ENCODE measurements at regions not wholly inside any gene's neighbourhood (a gene's known extent, or its start where the extent isn't known, plus 50 kb on each side); places are given as distances from the start of the nearest gene placed in this dataset.
A peak's percentile ranks its signal among the peaks of the same experiment; 100 is the strongest.
"Not testable (repeated sequence)": the region's sequence is repeated elsewhere in the genome, so short reads cannot be mapped to it uniquely, and the experiment has no call there.

DNA sequence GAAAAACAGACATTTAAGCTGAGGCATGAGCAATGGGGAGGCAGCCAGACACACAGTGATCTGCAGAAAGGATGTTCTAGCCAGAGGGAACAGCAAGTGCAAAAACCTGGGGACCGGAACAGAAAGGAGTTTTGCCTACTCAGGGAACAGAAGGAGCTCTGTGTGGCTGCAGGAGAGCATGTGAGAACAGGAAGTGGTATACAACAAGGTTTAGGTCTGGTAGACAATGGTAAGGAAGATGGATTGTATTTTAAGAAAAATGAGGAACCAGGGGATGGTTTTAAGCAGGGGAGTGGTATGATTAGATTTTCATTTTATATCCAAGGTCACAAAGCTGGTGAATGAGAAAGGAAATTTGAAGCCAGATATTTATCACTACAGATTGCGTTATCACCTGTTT is 157.5 kb downstream of the UNC5CL start:
- no peak for DNase-seq

DNA sequence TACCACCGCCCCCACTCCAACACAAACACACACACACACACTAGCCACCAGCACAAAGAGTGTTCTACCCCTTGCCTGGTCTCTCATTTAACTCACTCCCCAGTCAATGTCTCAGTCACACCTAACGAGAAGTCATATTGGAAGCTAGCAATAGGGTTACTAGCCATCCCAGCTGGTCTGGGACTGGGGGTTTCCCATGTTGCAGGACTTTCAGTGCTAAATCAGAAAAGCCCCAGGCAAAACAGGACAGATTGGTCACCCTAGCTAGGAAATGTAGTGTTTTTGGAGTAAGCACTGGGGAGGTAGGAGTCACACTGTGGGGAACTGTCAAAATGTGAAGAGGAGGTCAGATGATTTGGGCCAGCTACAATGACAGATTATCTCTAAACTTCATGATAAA is 158.1 kb downstream of the UNC5CL start:
- peak; percentile 13 for DNase-seq

DNA sequence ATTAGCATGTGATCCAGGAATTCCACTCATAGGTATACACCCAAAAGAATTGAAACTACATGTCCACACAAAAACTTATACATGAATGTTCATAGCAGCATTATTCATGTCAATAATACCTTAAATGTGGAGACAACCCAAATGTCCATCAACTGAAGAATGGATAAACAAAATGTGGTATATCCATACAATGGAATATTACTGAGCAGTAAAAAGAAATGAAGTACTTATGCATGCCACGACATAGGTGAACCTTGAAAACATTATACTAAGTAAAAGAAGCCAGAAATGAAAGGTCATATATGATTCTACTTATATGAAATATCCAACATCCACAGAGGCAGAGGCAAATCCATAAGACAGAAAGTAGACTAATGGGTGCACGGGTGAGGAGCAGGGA is 159.9 kb downstream of the UNC5CL start:
- no peak for DNase-seq

DNA sequence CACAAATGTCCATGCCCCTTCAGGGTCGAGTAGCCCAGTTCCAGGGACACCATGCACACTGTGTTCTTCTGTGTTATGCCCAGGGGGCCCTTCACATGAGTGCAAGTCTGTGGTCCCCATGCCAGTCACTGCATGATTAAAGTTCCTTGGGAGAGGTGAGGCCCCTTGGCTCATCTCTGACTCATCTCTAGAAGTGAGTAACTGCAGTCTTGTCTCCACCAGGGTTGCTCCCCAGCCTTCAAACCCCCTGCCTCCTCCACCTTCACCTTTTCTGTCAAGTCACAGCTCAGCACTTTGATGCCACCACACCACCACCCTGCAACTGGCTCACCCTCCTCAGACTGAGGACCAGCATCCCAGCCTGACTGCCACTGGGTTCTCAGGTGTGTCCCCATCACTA is 161.7 kb downstream of the UNC5CL start:
- no peak for DNase-seq

DNA sequence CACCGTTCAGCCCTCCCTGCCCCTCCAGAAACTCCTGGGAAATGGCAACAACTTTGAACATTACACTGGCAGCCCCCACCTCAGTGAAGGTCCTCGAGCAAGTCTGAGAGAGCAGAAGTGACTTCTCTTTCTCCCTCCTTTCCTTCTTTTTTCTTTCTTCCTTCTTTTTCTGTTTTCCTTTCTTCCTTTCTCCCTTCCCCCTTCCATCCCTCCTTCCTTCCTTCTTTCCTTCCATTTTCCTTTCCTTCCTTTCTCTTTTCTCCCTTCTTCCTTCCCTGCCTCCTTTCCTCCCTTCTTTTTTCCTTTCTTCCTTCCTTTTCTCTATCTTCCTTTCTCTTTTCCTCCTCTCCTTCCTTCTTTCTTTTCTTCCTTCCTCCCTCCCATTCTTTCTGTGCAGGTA is 162.7 kb downstream of the UNC5CL start:
- no peak for DNase-seq

DNA sequence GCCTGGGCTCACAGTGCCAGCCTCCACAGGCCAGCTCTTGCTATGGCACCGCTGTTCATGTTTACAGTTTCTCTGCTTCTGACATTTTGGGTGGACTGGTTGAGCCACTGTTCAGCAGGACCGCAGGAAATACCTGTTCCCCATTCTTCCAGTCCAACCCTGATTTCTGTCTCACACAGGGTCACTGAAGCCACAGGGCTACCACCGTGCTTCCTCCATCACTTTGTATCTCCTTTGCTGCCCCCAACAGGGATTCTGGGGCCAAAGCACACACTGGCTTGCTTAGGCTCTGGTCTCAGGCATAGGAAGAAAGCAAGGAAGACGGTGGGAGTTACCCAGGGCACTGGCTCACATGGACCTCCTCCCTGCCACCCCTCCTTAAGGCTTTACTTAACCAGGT is 164.5 kb downstream of the UNC5CL start:
- DNase-seq: no peak

DNA sequence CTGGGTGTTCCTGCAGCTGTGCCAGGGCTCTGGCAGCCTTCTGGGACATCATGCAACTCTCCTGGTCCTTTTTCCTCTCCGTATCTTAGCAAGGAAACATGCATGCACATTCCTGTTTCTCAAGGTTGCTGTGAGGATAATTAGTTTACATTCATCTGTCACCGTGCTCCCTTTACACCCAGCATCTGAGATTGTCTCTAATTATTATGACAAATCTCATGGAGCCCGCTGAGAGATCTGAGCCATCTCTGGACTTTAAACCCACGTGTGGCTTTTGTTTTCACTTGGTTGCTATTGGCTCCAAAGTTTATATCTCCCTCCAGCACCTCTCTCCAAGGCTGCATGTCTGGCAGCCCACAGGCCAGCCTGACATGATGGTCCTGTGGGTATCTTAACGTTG is 167.6 kb downstream of the UNC5CL start:
- DNase-seq: no peak

DNA sequence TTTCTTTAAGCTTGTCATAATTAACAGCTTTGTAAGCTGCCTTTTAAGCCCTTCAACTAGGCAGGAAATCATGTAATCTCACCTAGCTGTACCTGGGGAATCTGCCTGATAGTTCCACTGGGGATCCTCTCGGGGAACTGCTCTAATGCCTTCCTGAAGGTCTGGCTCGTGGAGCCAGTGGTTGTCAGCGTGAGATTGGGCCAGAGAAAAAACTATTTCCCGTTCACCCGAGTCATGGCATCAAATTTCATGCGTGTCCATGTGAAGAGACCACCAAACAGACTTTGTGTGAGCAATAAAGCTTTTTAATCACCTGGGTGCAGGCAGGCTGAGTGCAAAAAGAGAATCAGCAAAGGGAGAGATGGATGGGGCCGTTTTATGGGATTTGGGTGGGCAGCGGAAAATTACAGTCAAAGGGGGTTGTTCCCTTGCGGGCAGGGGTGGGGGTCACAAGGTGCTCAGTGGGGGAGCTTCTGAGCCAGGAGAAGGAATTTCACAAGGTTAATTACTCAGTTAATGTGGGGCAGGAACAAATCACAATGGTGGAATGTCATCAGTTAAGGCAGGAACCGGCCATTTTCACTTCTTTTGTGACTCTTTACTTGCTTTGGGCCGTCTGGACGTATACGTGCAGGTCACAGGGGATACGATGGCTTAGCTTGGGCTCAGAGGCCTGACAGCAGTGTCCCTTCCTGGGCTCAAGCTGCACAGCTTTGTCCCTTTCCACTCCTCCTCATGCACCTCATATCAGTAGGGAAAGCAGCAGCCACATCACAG is 170.7 kb downstream of the UNC5CL start:
- not testable (repeated sequence) for DNase-seq

DNA sequence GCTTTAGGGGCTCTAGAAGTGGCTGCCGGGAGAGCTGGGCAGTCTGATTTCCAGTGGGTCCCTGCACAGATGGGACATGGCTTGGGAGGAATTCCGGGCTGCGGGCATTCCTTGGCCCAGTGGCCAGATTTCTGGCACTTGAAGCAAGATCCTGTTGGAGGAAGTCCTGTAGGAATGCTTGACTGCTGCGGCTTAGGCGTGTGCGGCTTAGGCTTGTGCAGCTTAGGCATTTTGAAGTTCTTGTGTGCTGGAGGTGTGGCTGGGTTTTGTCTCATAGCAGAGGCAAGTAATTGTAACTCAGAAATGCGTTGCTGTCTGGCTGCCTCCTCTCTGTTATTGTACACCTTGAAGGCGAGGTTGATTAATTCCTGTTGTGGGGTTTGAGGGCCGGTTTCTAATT is 171.5 kb downstream of the UNC5CL start:
- not testable (repeated sequence) for DNase-seq

DNA sequence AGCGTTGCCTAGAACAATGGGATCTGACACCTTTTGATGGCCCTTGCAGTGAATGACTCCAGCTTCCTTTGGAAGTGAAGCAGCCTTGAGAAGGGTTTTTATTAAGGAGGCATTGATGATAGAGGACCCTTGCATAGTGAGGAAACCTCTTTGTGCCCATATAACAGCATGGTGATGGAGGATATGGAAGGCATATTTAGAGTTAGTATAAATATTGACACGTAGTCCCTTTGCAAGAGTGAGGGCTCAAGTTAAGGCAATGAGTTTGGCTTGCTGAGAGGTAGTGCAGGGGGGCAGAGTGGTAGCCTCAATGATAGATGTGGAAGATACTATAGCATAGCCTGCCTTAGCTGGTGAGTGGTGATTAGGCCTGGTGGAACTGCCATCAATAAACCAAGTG is 173.8 kb downstream of the UNC5CL start:
- not testable (repeated sequence) for DNase-seq

DNA sequence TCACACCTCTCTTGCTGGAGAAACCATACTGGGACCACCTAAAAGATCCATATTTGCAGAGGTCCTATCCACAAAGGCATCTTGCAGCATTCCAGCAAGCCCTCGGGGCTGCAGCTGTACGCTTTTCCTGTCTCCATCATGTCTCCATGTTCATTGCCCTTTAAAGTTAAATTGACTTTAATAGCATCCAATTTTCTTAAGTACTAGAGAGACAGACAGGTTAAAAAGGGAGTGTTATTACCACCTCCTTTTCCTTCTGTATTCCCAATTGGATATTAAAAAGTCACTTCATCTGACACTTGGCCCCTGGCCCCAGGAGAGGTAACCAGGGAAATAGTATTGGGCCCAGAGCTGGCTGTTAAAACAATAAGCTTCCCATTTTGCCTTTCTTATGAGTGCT is 178.6 kb downstream of the UNC5CL start:
- DNase-seq: no peak

DNA sequence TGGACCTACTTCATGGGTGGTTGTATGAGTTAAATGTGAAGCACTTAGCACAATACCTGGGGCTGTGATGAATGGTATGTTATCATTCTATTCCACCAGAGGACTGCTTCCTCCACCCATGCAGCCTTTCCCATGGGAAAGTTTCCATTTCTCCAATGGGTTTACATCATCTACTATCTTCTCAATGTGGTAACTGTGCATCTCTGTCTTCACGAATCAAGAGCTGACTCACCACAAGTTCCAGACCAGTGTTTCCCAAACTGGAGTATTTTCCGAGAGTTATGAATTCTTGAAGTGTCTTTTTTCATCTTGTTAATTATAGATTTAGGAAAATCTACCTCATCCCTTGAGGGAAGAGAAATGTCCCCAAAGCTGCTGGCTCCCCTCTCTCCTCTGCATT is 182.8 kb downstream of the UNC5CL start:
- DNase-seq: no peak

DNA sequence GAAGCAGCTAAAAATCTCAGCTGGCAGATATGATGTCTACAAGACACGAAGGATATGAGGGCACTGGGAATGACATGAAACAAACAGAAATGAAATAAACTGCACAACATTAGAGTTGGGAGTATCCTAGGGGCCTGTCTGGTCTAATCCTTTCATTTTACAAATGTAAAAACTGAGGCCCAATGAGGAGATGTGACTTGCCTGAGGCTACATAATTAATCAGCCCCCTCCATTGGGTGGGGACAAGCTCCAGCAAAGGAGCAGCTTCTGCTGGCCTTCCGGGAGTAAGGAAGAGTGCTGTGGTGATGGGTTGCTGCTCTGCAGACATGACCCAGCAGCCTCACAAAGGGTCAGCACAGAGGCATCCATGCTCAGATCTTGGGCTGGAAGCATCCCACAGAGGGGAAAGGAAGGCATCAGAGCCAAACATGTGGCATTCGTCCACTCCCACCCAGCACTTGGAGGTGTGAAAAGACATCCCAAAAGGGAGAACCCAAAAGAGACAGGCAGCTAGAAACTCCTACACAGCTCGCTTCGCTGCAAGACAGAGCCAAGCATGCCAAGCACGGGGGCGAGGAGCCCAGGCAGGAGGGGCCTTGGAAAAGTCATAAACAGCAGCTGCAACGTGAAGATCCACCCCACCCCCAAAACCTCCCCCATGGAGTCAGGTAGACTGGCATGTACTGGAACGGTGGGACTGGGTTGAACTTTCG is 183.7 kb downstream of the UNC5CL start:
- no peak for DNase-seq

DNA sequence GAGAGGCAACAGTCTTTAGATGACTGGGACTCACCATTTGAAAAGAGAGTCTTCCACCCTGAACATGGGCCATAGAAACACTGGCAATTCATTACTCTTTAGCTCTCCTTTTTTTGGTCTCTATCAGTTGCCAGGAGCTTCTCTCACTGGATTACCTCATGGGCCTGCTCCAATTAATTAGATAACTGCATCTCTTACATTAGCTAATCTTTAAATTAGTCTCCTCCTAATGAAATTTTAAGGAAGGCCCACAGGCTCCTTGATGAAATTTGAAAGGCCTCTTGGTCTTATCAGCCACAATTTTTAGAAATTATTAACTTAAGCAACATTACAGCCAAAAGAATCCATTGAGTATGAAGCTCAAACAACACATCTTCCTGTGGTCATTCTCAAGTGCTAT is 184.4 kb downstream of the UNC5CL start:
- no peak for DNase-seq

DNA sequence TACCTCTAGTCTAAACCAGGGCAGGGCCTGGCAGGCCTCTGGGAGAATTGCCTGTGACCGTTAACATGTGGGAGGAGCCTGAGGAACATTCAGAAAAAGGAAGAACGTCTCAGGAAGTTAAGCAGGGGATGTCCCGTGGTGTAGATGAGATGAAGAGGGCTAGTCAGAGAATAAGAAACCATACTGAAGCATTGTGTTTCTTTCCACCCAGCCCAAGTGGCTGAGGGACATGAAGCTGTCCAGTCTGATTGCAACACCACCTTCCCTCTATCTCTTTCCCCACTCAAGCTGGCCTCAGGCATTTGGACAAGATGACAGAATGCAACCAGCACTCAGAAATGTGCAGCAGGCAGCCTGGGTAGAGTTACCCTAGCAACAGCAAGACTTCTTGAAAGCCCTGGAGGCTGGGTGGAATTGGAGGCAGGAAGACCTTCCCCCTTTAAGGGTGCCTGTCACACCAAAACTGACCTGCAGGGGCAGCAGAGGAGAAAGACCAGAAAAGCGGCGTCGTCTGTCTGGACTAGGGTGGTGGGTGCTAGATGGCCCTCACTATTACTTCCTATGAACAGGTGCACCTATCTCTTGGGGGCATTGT is 186.1 kb downstream of the UNC5CL start:
- DNase-seq: peak; percentile 58

DNA sequence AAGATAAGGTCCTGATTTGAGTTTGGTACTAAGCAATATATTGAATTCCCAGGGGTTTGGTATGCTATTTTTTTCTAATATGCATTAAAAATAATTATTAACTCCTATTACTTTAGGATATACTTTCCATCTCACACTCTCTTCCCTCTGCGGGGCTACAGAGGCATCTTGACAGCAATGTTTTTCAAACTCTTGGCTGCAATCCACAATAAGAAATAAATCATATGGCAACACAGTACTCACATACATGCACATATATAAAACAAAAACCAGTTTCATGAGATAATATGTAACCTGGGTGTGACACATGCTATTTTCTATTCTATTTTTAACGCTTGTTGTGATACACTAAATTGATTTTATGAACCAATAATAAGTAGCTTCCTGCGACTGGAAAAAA is 189.5 kb downstream of the UNC5CL start:
- no peak for DNase-seq

DNA sequence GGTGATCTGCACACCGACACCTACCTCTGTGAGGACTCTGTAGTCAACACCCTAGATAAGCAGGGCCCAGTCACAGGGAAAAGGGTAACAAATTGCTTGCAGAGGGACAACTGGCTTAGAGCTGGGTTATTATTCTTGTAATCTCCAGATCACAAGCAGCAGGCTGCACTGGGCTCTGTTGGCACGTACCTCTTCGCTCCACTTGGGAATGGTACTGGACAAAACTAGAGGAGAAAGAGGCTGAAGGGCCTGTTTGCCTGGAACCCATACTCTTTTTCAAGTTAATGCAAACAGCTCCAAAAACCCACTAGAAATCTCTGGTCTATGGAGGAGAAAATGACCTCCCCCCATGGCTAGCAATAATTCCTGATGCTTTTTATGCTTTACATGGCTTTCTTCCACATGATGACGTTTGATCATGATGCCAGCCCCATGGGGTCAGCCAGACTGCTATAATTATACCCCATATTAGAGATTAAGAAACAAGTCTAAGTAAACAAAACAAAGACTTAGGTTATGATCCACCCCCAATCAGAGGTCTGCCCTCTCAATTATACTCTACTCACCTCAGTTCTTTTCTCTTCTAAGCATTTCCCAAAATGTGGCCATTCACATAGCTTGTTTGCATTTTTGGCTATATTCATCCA is 190.0 kb downstream of the UNC5CL start:
- no peak for DNase-seq

DNA sequence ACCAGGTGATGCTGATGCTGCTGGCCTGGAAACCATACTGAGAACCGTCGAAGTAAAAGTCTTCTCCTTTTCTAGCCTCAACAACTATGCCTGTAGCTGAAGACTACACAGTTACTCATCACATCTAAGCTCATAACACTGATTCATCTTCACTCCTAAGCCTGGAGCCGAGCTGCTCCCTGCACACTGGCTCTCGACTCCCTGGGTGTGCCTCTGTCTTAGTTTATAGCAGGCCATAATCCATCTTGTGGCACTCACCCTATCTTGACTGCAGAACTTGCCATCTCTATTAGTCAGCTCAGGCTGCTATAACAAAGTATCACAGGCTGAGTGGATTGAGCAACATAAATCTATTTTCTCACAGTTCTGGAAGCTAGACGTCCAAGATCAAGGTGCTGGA is 191.0 kb downstream of the UNC5CL start:
- no peak for DNase-seq

DNA sequence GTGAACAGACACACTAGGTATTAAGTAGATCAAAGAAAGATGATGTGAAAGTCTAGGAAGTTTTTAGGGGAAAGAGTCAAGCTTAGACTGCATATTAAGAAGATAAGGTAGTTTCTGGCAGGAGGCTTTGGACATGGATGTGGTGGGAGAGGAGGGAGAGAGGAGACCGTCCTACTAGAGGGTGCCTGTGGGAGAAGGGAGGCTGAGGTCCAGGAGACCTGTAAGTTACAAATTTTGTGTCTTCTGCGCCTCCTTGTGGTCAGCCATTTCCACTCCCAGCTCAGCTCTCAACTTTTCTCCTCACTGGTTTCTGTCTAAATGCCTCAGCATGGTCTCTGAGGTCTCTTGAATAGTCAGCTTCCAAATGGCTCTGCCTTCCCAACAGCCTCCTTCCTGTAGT is 193.5 kb downstream of the UNC5CL start:
- DNase-seq: peak; percentile 25

DNA sequence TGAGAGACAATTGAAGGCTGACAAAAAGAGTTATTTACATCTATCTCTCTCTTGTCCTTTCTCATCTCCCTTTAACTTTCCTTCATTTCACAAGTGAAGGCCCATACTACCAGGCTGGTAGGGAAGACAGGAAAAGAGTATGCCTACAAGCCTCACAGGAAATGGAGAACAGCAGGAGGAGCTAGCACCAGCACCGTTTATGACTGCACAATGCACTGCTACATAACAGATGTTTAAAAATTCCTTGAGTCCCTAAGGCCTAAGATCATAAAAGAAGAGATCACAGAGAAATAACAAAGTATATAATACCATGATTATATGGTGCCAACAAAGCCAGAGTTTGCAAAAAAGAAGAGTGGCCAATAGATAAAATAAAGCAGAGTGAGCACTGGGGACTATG is 194.8 kb downstream of the UNC5CL start:
- DNase-seq: no peak

DNA sequence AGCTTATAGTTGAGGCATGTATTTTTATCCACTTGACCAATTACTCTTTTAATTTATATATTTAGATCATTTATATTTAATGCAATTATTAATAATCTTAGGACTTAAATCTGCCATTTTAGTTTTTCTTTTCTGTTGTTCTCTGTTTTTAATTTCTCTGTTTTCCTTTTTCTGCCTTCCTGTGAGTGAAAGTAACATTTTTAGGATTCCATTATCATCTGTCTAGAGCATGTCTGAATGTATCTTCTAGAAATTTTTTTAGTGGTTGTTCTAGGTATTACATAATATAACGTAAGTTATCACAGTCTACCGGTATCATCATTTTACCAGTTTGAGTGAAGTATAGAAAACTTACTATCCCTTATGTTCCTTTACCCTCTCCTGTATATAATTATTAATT is 197.3 kb downstream of the UNC5CL start:
- DNase-seq: no peak

DNA sequence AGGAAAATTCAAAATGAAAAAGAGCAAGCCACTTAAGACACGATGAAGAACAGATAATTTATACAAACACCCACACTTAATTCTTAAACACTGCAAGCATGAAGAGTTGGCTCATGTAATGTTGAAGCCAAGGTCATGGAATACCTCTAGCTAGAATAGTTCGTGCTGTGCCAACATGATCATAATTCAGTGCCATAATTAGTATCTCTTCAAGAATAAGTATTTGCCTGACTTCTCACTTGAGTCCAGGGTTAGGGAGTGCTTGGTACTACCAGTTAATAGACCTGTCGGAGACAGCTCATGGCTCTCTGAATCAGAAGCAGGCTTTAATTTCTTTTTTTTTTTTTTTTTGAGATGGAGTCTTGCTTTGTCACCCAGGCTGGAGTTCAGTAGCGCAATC is 206.3 kb downstream of the UNC5CL start:
- DNase-seq: no peak

DNA sequence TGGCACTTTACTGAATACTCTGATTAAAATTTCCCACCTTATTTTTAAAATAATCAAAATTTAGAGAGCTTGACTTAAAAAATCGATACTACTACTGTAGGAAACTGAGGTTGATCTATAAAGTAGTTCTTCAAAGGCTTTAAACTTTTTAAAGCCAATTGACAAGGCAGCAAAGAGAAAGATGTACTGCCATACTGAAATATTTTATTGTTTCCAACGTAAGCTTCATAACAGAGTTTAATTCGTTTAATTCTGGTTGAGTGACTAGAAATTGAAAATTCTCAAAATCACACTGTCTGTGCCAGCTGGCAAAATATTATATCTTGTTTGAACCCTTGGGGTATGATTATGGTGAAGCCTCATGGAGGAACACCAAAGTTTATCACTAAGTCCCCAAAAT is 207.6 kb downstream of the UNC5CL start:
- no peak for DNase-seq

DNA sequence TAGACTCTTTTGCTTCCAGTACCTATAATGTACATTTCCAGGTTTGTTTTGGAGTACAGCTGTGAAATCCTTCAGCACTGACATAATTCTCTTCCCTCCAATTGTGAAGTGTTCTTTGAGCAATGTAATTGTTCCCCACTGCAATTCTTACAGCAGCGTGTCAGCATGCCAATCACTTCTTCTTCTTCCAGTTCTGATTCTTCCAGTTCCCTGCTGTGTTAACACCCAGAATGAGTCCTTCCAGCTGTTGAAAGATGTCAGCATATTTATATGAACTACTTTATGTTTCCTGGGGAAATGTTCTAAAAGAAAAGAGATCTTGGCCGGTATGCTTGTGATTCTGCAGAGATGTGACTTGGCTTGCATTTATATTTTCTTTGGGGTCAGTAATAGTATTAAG is 213.9 kb downstream of the UNC5CL start:
- no peak for DNase-seq
